Keratinocyte (primary cell): ENCODE measurements at regions not wholly inside any gene's neighbourhood (a gene's known extent, or its start where the extent isn't known, plus 50 kb on each side); places are given as distances from the start of the nearest gene placed in this dataset.

ENCODE experiments used
- DNase-seq: peaks from one replicate; pipeline ENCODE4 v3.0.0-alpha.2; 2011; ENCODE audit warnings: low read depth, missing footprints, low spot score
- FAIRE-seq: peaks from 2 replicates; lab custom pipeline; 2011; peaks lifted over from hg19 to GRCh38; lab: Jason Lieb, UNC
- H2AFZ ChIP-seq: 2 replicates; pipeline ENCODE4 v1.6.0; 2012; ENCODE audit warnings: low read length, control low read depth, inconsistent platforms; ENCODE audit not compliant: control insufficient read depth
- H3K27ac ChIP-seq: 2 replicates; pipeline ENCODE4 v1.5.1; 2011; ENCODE audit warnings: low read length; ENCODE audit not compliant: control insufficient read depth, insufficient read depth
- H3K27me3 ChIP-seq: 3 replicates; pipeline ENCODE4 v1.6.0; 2011; ENCODE audit warnings: low read length; ENCODE audit not compliant: control insufficient read depth, insufficient read depth; ENCODE audit errors: extremely low read depth
- H3K36me3 ChIP-seq, 2 experiments: 2 replicates in 1 of 2; 3 replicates in 1 of 2; pipeline ENCODE4 v1.5.1; 2011; ENCODE audit warnings: low read length in 2 of 2, mild to moderate bottlenecking in 1 of 2; ENCODE audit not compliant: control insufficient read depth in 2 of 2, insufficient read depth in 2 of 2; ENCODE audit errors: extremely low read depth in 1 of 2
- H3K4me1 ChIP-seq: 3 replicates; pipeline ENCODE4 v1.5.1; 2011; ENCODE audit warnings: low read length; ENCODE audit not compliant: control insufficient read depth, insufficient read depth; ENCODE audit errors: extremely low read depth
- H3K4me2 ChIP-seq: 3 replicates; pipeline ENCODE4 v1.6.0; 2011; ENCODE audit warnings: low read depth, low read length; ENCODE audit not compliant: control insufficient read depth, insufficient read depth; ENCODE audit errors: extremely low read depth
- H3K4me3 ChIP-seq, 3 experiments: fragments of 200-600 bp in 1 of 3; sonication (generic) in 1 of 3; 2 replicates in 2 of 3; 3 replicates in 1 of 3; pipeline ENCODE4 v1.5.1; 2011 to 2016; ENCODE audit warnings: low read length in 3 of 3, mild to moderate bottlenecking in 3 of 3, control low read depth in 2 of 3, inconsistent platforms in 1 of 3, low read depth in 1 of 3, mixed read lengths in 1 of 3, mixed run types in 1 of 3, moderate library complexity in 1 of 3; ENCODE audit not compliant: control insufficient read depth in 2 of 3, insufficient read depth in 2 of 3; ENCODE audit errors: extremely low read depth in 1 of 3
- H3K79me2 ChIP-seq: 2 replicates; pipeline ENCODE4 v1.6.0; 2012; ENCODE audit warnings: low read length; ENCODE audit not compliant: control insufficient read depth, insufficient read depth
- H3K9ac ChIP-seq: 3 replicates; pipeline ENCODE4 v1.6.0; 2011; ENCODE audit warnings: low read length; ENCODE audit not compliant: control insufficient read depth, insufficient read depth; ENCODE audit errors: extremely low read depth
- H3K9me1 ChIP-seq: 3 replicates; pipeline ENCODE4 v1.6.0; 2011; ENCODE audit warnings: low read length; ENCODE audit not compliant: control insufficient read depth, insufficient read depth; ENCODE audit errors: extremely low read depth
- H3K9me3 ChIP-seq: 2 replicates; pipeline ENCODE4 v1.5.1; 2012; ENCODE audit warnings: low read depth, low read length; ENCODE audit not compliant: control insufficient read depth
- H4K20me1 ChIP-seq: 3 replicates; pipeline ENCODE4 v1.6.0; 2011; ENCODE audit warnings: low read length; ENCODE audit not compliant: control insufficient read depth, insufficient read depth; ENCODE audit errors: extremely low read depth
- CTCF ChIP-seq, 3 experiments: IDR thresholded peaks in 1 of 3; conservative IDR thresholded peaks in 1 of 3; optimal IDR thresholded peaks in 1 of 3; 2 replicates in 2 of 3; 3 replicates in 1 of 3; pipeline versions ENCODE3 to v1.5.1; 2011; ENCODE audit warnings: low read length in 3 of 3, mild to moderate bottlenecking in 3 of 3, moderate library complexity in 2 of 3, control low read depth in 1 of 3, inconsistent platforms in 1 of 3; ENCODE audit not compliant: insufficient read depth in 2 of 3; ENCODE audit errors: extremely low read depth in 1 of 3
- EZH2 ChIP-seq: IDR thresholded peaks from one replicate; pipeline ENCODE4 v1.6.1; 2012; ENCODE audit warnings: inconsistent platforms, mild to moderate bottlenecking, low read length, moderate library complexity
- dilution Hi-C: fragments of 300-500 bp; cut with MboI; formaldehyde crosslinking; loops from one replicate; pipeline ENCODE4 v1.7.0; 2020; ENCODE audit warnings: low sequenced_read_pairs; ENCODE audit not compliant: extremely low pct_ligation_motif_present

DNA sequence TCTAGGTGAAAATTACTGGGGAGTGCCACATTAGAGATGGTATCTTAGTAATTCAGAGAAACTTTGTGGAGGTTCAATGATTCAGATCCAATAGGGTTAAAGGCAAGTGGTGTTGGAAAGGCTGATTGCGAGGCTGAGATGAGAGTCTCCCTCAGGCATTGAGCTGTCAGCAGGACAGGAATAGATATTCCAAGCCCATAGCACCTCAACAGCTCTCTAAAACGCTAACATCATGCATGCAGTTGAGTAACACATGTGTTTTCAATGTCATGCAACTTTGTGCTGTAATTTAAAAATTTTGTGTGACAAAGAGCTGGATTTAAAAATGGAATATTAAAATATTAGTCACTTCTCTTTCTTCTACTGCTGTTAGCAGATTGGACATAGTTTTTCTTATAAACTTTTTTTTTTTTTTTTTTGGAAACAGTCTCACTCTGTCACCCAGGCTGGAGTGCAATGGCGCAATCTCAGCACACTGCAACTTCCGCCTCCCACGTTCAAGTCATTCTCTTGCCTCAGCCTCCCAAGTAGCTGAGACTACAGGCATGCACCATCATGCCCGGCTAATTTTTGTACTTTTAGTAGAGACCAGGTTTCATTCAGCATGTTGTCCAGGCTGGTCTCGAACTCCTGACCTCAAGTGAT lies 173.5 kb upstream of the C1QTNF7 start:
- Histone ChIP-seq H3K27ac (no peak overlapping the region), H3K9me1 (no peaks in the 10 kb centered on the region), H3K9ac (no peak overlapping the region), H3K27me3 (no peaks in the 10 kb centered on the region), H3K79me2 (no peaks in the 10 kb centered on the region), H3K4me1 (no peaks in the 10 kb centered on the region), H3K4me3 (no peak overlapping the region), H3K9me3 (no peaks in the 10 kb centered on the region), H2AFZ (no peak overlapping the region), H3K4me2 (no peak overlapping the region), H3K36me3 (no peaks in the 10 kb centered on the region), H4K20me1 (no peaks in the 10 kb centered on the region)
- DNase-seq, result no peak
- dilution Hi-C loops, result no loop called here
- TF ChIP-seq CTCF (optimal IDR thresholded peaks at IDR 0.05 in 1 of 3, IDR thresholded peaks at IDR 0.05 in 1 of 3, conservative IDR thresholded peaks at IDR 0.05 in 1 of 3; ENCODE audit: extremely low read depth in 1 of 3, insufficient read depth in 2 of 3, low read length in 3 of 3), result no peak
- TF ChIP-seq EZH2, result no peak
- no peak for FAIRE-seq

- no peak overlapping the region for H2AFZ ChIP-seq
- H3K9me1 ChIP-seq, result no peaks in the 10 kb centered on the region
- H3K79me2 ChIP-seq, result no peaks in the 10 kb centered on the region
- no peaks in the 10 kb centered on the region for H4K20me1 ChIP-seq
- no peak overlapping the region for H3K27ac ChIP-seq
- DNase-seq, result no peak
- no peaks in the 10 kb centered on the region for H3K27me3 ChIP-seq
- dilution Hi-C loops, result no loop called here
- TF ChIP-seq EZH2, result no peak
- no peaks in the 10 kb centered on the region for H3K9me3 ChIP-seq
- no peak overlapping the region for H3K4me2 ChIP-seq
- H3K4me1 ChIP-seq, result no peaks in the 10 kb centered on the region
- no peak overlapping the region for H3K4me3 ChIP-seq
- H3K36me3 ChIP-seq, result no peaks in the 10 kb centered on the region
- no peak for FAIRE-seq
- no peak overlapping the region for H3K9ac ChIP-seq
These were observed 172.3 kb upstream of the C1QTNF7 start for GRCh38 chr4:15255537-15255936.

GRCh38 chr4:15260758-15261157 lies 167.1 kb upstream of the C1QTNF7 start:
- no peak for FAIRE-seq
- no peak overlapping the region for H3K4me2 ChIP-seq

More at GRCh38 chr4:15260758-15261157, 167.1 kb upstream of the C1QTNF7 start:
- Histone ChIP-seq H3K4me1 (no peaks in the 10 kb centered on the region), H3K9ac (no peak overlapping the region), H3K9me3 (no peaks in the 10 kb centered on the region), H3K79me2 (no peaks in the 10 kb centered on the region), H3K4me3 (no peak overlapping the region), H4K20me1 (no peaks in the 10 kb centered on the region), H3K36me3 (no peaks in the 10 kb centered on the region), H3K9me1 (no peaks in the 10 kb centered on the region), H3K27me3 (no peaks in the 10 kb centered on the region), H3K27ac (no peak overlapping the region), H2AFZ (no peak overlapping the region)
- TF ChIP-seq CTCF (optimal IDR thresholded peaks at IDR 0.05 in 1 of 3, IDR thresholded peaks at IDR 0.05 in 1 of 3, conservative IDR thresholded peaks at IDR 0.05 in 1 of 3; ENCODE audit: extremely low read depth in 1 of 3, insufficient read depth in 2 of 3, low read length in 3 of 3), result no peak
- no peak for DNase-seq
- dilution Hi-C loops, result no loop called here
